AG04450 (cell line): ENCODE measurements at regions not wholly inside any gene's neighbourhood (a gene's known extent, or its start where the extent isn't known, plus 50 kb on each side); places are given as distances from the start of the nearest gene placed in this dataset.
A peak's percentile ranks its signal among the peaks of the same experiment; 100 is the strongest.

Source experiments
- CTCF ChIA-PET: fragments of 300-600, 350-600 bp; formaldehyde crosslinking; extraction: SDS; loops from one replicate; lab custom pipeline; 2022; ENCODE audit warnings: antibody characterized with exemption, inconsistent platforms; lab: Charles Lee
- POLR2A ChIA-PET: fragments of 350-600 bp; formaldehyde crosslinking; extraction: SDS; loops from one replicate; lab custom pipeline; 2021; ENCODE audit warnings: antibody characterized with exemption, inconsistent platforms; lab: Yijun Ruan, JAX
- DNase-seq: peaks from one replicate; pipeline ENCODE4 v3.0.0-alpha.2; 2011; ENCODE audit warnings: low read depth, low spot score
- H3K27ac ChIP-seq: one replicate; pipeline ENCODE4 v1.5.1; 2012; ENCODE audit warnings: low read depth, low read length, control low read depth
- H3K27me3 ChIP-seq: one replicate; pipeline ENCODE4 v1.6.0; 2012; ENCODE audit warnings: low read length; ENCODE audit not compliant: control insufficient read depth, insufficient read depth
- H3K4me3 ChIP-seq: 2 replicates; pipeline ENCODE4 v1.5.1; 2011; ENCODE audit warnings: mild to moderate bottlenecking, low read depth, low read length, control low read depth
- H3K9me3 ChIP-seq: 2 replicates; pipeline ENCODE4 v1.5.1; 2012; ENCODE audit warnings: low read length; ENCODE audit not compliant: control insufficient read depth, insufficient read depth
- CTCF ChIP-seq: IDR thresholded peaks from 2 replicates; pipeline ENCODE4 v1.5.1; 2011; ENCODE audit warnings: low read depth, low read length, control low read depth, inconsistent platforms

- CTCF ChIA-PET = no interaction called here
- POLR2A ChIA-PET = no interaction called here
- H3K27me3 ChIP-seq = no peaks in the 10 kb centered on the region
- H3K4me3 ChIP-seq = no peak overlapping the region
- no peak for TF ChIP-seq CTCF
- DNase-seq = no peak
- no peak overlapping the region for H3K27ac ChIP-seq
- H3K9me3 ChIP-seq = peaks cover 50% of the 10 kb centered on the region
Observed at GRCh38 chr2:239639421-239640185, 238.8 kb upstream of the HDAC4 start.

GRCh38 chr2:239638376-239638775, 237.6 kb upstream of the HDAC4 start:
- CTCF ChIA-PET = no interaction called here
- Histone ChIP-seq H3K9me3 (peaks cover 44% of the 10 kb centered on the region), H3K27me3 (no peaks in the 10 kb centered on the region), H3K27ac (no peak overlapping the region), H3K4me3 (no peak overlapping the region)
- no peak for DNase-seq
- TF ChIP-seq CTCF = no peak
- POLR2A ChIA-PET = no interaction called here

DNA sequence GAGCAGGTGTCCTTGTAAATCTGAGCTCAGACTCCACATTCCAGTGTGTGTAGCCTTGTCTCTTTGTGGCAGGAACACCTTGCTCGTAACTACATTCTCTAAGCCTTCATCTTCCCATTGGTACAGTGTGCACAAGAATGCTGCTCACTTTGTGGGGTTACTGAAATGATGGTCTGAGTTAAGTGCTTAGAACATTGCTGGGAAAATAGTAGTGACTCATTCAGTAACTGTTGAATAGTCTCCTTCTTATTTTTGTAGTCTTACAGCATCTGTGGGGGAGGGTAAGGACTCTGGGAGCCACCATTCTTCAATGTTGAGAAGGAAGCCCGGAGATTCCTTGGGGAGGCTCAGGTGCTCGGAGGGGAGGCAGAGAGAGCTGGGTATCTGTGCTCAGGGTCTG, 236.0 kb upstream of the HDAC4 start:
- no peak for TF ChIP-seq CTCF
- no peak for DNase-seq
- Histone ChIP-seq H3K4me3 (no peak overlapping the region), H3K9me3 (peaks cover 34% of the 10 kb centered on the region), H3K27me3 (no peaks in the 10 kb centered on the region), H3K27ac (no peak overlapping the region)
- POLR2A ChIA-PET = no interaction called here
- CTCF ChIA-PET = no interaction called here

DNA sequence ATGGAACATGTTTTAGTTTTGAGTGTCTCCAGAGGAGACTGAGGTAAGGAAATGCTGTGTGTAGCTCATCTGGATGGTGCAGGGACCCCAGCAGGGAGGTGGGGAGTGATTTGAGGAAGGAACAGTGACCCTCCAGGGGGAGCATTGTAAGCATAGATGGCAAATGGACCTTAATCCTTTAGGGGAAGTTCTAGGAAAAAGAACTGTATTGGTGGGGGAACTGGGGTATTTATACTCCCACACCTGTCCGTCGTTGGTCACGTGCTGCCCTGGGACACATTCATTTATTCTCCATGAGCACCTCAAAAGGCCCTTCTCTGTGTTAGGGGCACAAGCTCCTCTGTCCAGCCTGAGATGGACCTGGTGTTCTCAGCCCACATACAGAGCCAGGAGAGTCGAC, 233.9 kb upstream of the HDAC4 start:
- Histone ChIP-seq H3K4me3 (no peak overlapping the region), H3K9me3 (peaks cover 19% of the 10 kb centered on the region), H3K27me3 (no peaks in the 10 kb centered on the region), H3K27ac (no peak overlapping the region)
- no peak for TF ChIP-seq CTCF
- CTCF ChIA-PET = no interaction called here
- POLR2A ChIA-PET = no interaction called here
- DNase-seq = no peak

DNA sequence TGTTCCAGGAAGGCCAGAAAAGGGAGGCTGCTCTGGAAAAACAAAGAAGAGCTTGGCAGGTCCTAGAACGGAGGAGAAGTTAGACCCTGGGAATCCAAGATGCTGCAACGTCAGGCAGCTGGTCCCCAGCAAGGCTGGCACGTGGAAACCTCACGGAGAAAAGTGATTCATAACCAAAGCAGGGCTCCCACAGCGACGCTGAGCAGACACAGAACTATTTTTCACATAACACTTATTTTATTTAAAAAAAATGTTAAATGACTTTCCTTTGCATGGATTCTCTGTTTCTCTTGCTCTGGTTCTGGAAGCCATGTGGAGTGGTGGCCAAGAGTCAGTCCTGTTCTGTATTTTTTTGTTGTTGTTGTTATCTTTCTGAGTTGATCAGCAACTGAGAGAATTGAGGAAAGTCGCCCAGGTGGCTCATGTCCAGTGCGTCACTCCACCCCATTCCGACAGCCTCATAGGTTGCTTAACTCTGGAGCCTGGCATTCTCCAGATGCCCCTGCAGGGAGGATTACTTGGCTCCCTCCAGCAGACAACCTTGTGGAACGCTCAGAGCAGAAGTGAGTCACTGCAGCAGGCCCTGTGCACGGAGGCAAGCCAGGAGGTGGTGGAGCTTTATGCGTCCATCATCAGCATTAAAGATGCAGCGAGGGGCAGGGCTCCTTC, 229.9 kb upstream of the HDAC4 start:
- peaks cover 16% of the 10 kb centered on the region for H3K9me3 ChIP-seq
- no peaks in the 10 kb centered on the region for H3K27me3 ChIP-seq
- no peak overlapping the region for H3K27ac ChIP-seq
- no peak overlapping the region for H3K4me3 ChIP-seq
- ChIA-PET CTCF (interaction anchor here (0.6 kb wide), 1 partner anchor 361 kb away, joined by 4 read pairs; no protein-coding TSS in a partner anchor), POLR2A (interaction anchor here (0.6 kb wide), 1 partner anchor 99 kb away, joined by 14 read pairs; no protein-coding TSS in a partner anchor)
- TF ChIP-seq CTCF = no peak
- peak; percentile 3 for DNase-seq
